ENCODE measurements at regions not wholly inside any gene's neighbourhood (a gene's known extent, or its start where the extent isn't known, plus 50 kb on each side); places are given as distances from the start of the nearest gene placed in this dataset.

GRCh38 chr6:69555088-69555638 is 241.6 kb downstream of the LMBRD1 start:
- TF ChIP-seq, protein P1, sequence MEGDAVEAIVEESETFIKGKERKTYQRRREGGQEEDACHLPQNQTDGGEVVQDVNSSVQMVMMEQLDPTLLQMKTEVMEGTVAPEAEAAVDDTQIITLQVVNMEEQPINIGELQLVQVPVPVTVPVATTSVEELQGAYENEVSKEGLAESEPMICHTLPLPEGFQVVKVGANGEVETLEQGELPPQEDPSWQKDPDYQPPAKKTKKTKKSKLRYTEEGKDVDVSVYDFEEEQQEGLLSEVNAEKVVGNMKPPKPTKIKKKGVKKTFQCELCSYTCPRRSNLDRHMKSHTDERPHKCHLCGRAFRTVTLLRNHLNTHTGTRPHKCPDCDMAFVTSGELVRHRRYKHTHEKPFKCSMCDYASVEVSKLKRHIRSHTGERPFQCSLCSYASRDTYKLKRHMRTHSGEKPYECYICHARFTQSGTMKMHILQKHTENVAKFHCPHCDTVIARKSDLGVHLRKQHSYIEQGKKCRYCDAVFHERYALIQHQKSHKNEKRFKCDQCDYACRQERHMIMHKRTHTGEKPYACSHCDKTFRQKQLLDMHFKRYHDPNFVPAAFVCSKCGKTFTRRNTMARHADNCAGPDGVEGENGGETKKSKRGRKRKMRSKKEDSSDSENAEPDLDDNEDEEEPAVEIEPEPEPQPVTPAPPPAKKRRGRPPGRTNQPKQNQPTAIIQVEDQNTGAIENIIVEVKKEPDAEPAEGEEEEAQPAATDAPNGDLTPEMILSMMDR (IDR thresholded peaks at IDR 0.05; ENCODE audit: insufficient read depth, low read length, poor library complexity, severe bottlenecking): no peak
- no peak for TF ChIP-seq EZH2phosphoT487 (conservative IDR thresholded peaks at IDR 0.05; ENCODE audit: low read length)

Data from SU-DHL-6 (cell line).